Mesendoderm (in vitro differentiated cells): ENCODE measurements at regions not wholly inside any gene's neighbourhood (a gene's known extent, or its start where the extent isn't known, plus 50 kb on each side); places are given as distances from the start of the nearest gene placed in this dataset.

ENCODE experiments used
- DNase-seq: peaks from one replicate; pipeline ENCODE4 v3.0.0; 2013
- H2AK5ac ChIP-seq: 2 replicates; pipeline ENCODE4 v1.6.1; 2013; ENCODE audit warnings: low read length, inconsistent platforms
- H2BK120ac ChIP-seq: 2 replicates; pipeline ENCODE4 v1.6.1; 2013; ENCODE audit warnings: low read depth, mild to moderate bottlenecking, low read length, moderate library complexity, mixed read lengths
- H2BK15ac ChIP-seq: replicated peaks from 2 replicates; pipeline ENCODE4 v1.6.1; 2013; ENCODE audit warnings: low read depth, mild to moderate bottlenecking, moderate library complexity
- H2BK5ac ChIP-seq: 2 replicates; pipeline ENCODE4 v1.6.1; 2013; ENCODE audit warnings: low read length, inconsistent platforms
- H3K18ac ChIP-seq: 2 replicates; pipeline ENCODE4 v1.6.1; 2013; ENCODE audit warnings: mild to moderate bottlenecking, low read length, mixed read lengths
- H3K23ac ChIP-seq: one replicate; pipeline ENCODE4 v1.6.1; 2013; ENCODE audit warnings: low read length
- H3K27ac ChIP-seq: 2 replicates; pipeline ENCODE4 v1.5.1; 2013; ENCODE audit warnings: low read depth, mild to moderate bottlenecking, inconsistent platforms, low read length, moderate library complexity
- H3K27me3 ChIP-seq: 2 replicates; pipeline ENCODE4 v1.6.1; 2013; ENCODE audit warnings: low read length, control low read depth, mild to moderate bottlenecking, inconsistent platforms; ENCODE audit not compliant: insufficient read depth, poor library complexity
- H3K36me3 ChIP-seq: 2 replicates; pipeline ENCODE4 v1.6.1; 2013; ENCODE audit warnings: low read length, inconsistent platforms; ENCODE audit not compliant: control insufficient read depth, insufficient read depth
- H3K4ac ChIP-seq: one replicate; pipeline ENCODE4 v1.6.1; 2013; ENCODE audit warnings: low read depth, mild to moderate bottlenecking, low read length, moderate library complexity
- H3K4me1 ChIP-seq: 2 replicates; pipeline ENCODE4 v1.6.1; 2013; ENCODE audit warnings: low read depth, low read length, inconsistent platforms; ENCODE audit not compliant: control insufficient read depth
- H3K4me2 ChIP-seq: 2 replicates; pipeline ENCODE4 v1.6.1; 2013; ENCODE audit warnings: low read length
- H3K4me3 ChIP-seq: 2 replicates; pipeline ENCODE4 v1.5.1; 2013; ENCODE audit warnings: mild to moderate bottlenecking, low read length
- H3K56ac ChIP-seq: one replicate; pipeline ENCODE4 v1.6.1; 2013; ENCODE audit warnings: low read length
- H3K79me1 ChIP-seq: 2 replicates; pipeline ENCODE4 v1.6.1; 2013; ENCODE audit warnings: low read length, inconsistent platforms
- H3K79me2 ChIP-seq: 2 replicates; pipeline ENCODE4 v1.6.1; 2013; ENCODE audit warnings: mild to moderate bottlenecking, low read length; ENCODE audit not compliant: control insufficient read depth, insufficient read depth
- H3K9ac ChIP-seq: 2 replicates; pipeline ENCODE4 v1.6.1; 2013; ENCODE audit warnings: low read length, inconsistent platforms
- H4K5ac ChIP-seq: one replicate; pipeline ENCODE4 v1.6.1; 2013; ENCODE audit warnings: low read length
- H4K8ac ChIP-seq: one replicate; pipeline ENCODE4 v1.6.1; 2013; ENCODE audit warnings: low read depth, mild to moderate bottlenecking, control low read depth, low read length, moderate library complexity
- WGBS: extraction: QIAGEN DNeasy Blood & Tissue Kit; methylation state at CpG from one replicate; pipeline ENCODE4 v1.1.7; 2013; ENCODE audit warnings: low lambda C conversion rate, missing lambda C conversion rate; ENCODE audit not compliant: insufficient coverage; ENCODE audit errors: extremely low coverage; 5-methylcytosine and 5-hydroxymethylcytosine counted together

DNA sequence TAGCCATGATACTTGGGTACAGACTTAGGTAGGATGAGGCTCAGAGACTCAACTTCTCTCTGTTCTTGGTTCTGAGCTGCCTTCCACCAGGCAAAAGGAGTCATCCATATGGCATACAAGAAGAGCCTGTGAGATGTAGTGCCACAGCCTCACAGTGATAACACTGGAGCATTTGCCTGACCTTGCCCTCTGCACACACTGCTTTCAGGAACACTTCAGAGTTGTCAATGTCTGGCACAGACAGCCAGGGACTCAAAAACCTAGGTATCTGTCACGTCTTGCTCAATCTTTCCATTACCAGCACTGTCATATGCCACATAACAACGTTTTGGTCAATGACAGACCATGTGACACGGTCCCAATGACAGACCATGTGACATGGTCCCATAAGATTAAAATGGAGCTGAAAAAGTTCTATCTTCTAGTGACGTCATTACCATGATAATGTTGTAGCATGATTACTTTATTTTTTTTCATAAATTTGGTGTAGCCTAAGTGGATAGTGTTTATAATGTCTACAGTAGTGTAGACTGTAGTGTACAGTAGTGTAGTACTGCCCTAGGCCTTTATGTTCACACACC is 199.9 kb upstream of the CTTNBP2NL start:
- Histone ChIP-seq H3K18ac (no peak overlapping the region), H3K79me1 (no peaks in the 10 kb centered on the region), H3K9ac (no peak overlapping the region), H4K8ac (no peak overlapping the region), H3K27ac (no peak overlapping the region), H3K4ac (no peak overlapping the region), H4K5ac (no peak overlapping the region), H3K23ac (no peak overlapping the region), H2BK15ac (no peak overlapping the region), H3K27me3 (no peaks in the 10 kb centered on the region), H3K4me2 (no peak overlapping the region), H3K79me2 (no peaks in the 10 kb centered on the region), H2BK120ac (no peak overlapping the region), H3K4me1 (no peaks in the 10 kb centered on the region), H2AK5ac (no peak overlapping the region), H2BK5ac (no peak overlapping the region), H3K4me3 (no peak overlapping the region), H3K56ac (no peak overlapping the region), H3K36me3 (no peaks in the 10 kb centered on the region)
- DNase-seq: no peak
- no CpG with 5 or more reads among the region's 4 CpGs for WGBS

DNA sequence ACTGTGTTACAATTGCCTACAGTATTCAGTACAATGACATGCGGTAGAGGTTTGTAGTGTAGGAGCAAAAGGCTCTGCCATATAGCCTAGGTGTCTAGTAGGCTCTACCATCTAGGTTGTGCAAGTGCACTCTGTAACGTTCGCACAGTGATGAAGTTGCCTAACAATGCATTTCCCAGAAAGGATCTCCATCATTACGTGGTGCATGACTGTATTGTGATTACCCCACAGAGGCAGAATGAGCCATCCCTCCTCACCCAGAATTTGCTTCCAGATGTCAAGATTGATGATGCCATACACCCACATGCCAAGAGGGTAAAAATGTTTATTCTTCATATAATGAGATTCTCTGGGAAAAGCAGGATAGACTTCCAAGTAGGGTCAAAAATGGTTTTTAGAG is 199.3 kb upstream of the CTTNBP2NL start:
- Histone ChIP-seq H3K9ac (no peak overlapping the region), H3K4ac (no peak overlapping the region), H3K36me3 (no peaks in the 10 kb centered on the region), H3K79me2 (no peaks in the 10 kb centered on the region), H2AK5ac (no peak overlapping the region), H3K4me3 (no peak overlapping the region), H4K8ac (no peak overlapping the region), H3K27ac (no peak overlapping the region), H3K23ac (no peak overlapping the region), H2BK5ac (no peak overlapping the region), H2BK120ac (no peak overlapping the region), H3K18ac (no peak overlapping the region), H4K5ac (no peak overlapping the region), H3K79me1 (no peaks in the 10 kb centered on the region), H2BK15ac (no peak overlapping the region), H3K56ac (no peak overlapping the region), H3K27me3 (no peaks in the 10 kb centered on the region), H3K4me1 (no peaks in the 10 kb centered on the region), H3K4me2 (no peak overlapping the region)
- no CpG with 5 or more reads among the region's 4 CpGs for WGBS
- no peak for DNase-seq

DNA sequence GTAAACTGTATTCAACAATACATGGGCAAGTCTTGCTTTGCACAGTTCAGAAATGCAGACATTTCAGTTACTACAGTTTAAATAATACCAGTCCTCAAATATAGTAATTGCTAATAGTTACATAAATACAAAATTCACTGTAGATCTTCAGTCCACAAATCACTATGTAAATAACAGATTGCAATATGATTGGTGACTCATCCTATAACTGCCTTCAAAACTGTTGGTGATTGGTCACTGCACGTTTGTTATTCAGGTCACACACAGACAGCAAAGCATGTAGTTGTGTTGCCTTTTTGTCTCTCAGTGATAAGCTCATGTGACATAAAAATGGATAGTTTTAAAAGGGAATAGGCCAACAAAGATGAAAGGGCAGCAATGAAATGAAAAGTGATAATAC is 186.5 kb upstream of the CTTNBP2NL start:
- H4K8ac ChIP-seq: no peak overlapping the region

DNA sequence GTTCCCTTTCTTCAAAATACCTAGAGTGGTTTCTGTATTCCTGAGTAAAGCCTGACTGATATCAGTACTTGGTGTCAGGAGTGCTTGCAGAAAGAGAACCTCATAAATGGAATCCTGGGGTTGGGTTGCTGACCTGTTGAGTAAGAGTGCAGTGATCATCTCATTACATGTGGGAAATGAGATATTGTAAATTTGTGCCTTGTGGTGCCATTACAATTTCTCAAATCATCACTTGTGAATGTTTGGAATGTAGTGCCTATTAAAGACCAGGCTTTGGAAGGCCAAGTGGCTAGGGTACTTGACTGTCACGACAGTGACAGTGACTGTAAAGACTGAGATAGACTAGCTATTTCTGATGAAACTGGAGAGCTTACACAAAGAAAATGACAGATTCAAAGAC is 176.7 kb upstream of the CTTNBP2NL start:
- no peak overlapping the region for H2BK5ac ChIP-seq
- H3K4ac ChIP-seq: no peak overlapping the region
- no peak overlapping the region for H3K18ac ChIP-seq
- H3K9ac ChIP-seq: no peak overlapping the region
- no peak overlapping the region for H2AK5ac ChIP-seq
- WGBS: no CpG with 5 or more reads among the region's 1 CpG
- no peak overlapping the region for H3K4me2 ChIP-seq
- no peaks in the 10 kb centered on the region for H3K79me2 ChIP-seq
- no peak overlapping the region for H2BK120ac ChIP-seq
- H3K27ac ChIP-seq: no peak overlapping the region
- no peaks in the 10 kb centered on the region for H3K36me3 ChIP-seq
- H4K5ac ChIP-seq: no peak overlapping the region
- H3K4me3 ChIP-seq: no peak overlapping the region
- no peak overlapping the region for H4K8ac ChIP-seq
- peak; percentile 18 for DNase-seq
- H3K56ac ChIP-seq: no peak overlapping the region
- no peak overlapping the region for H2BK15ac ChIP-seq
- H3K79me1 ChIP-seq: no peaks in the 10 kb centered on the region
- no peaks in the 10 kb centered on the region for H3K27me3 ChIP-seq
- no peak overlapping the region for H3K23ac ChIP-seq
- no peaks in the 10 kb centered on the region for H3K4me1 ChIP-seq

More for the DNA sequence above, 186.5 kb upstream of the CTTNBP2NL start:
- H2BK15ac ChIP-seq: no peak overlapping the region
- no peak overlapping the region for H3K23ac ChIP-seq
- no peaks in the 10 kb centered on the region for H3K4me1 ChIP-seq
- no peaks in the 10 kb centered on the region for H3K36me3 ChIP-seq
- H2BK120ac ChIP-seq: no peak overlapping the region
- no CpG with 5 or more reads among the region's 1 CpG for WGBS
- H3K4me2 ChIP-seq: no peak overlapping the region
- no peaks in the 10 kb centered on the region for H3K27me3 ChIP-seq
- H2AK5ac ChIP-seq: no peak overlapping the region
- H2BK5ac ChIP-seq: no peak overlapping the region
- H3K56ac ChIP-seq: no peak overlapping the region
- H3K79me1 ChIP-seq: no peaks in the 10 kb centered on the region
- H3K4me3 ChIP-seq: no peak overlapping the region
- no peak overlapping the region for H3K27ac ChIP-seq
- H4K5ac ChIP-seq: no peak overlapping the region
- H3K18ac ChIP-seq: no peak overlapping the region
- no peak for DNase-seq
- H3K79me2 ChIP-seq: no peaks in the 10 kb centered on the region
- H3K4ac ChIP-seq: no peak overlapping the region
- H3K9ac ChIP-seq: no peak overlapping the region

DNA sequence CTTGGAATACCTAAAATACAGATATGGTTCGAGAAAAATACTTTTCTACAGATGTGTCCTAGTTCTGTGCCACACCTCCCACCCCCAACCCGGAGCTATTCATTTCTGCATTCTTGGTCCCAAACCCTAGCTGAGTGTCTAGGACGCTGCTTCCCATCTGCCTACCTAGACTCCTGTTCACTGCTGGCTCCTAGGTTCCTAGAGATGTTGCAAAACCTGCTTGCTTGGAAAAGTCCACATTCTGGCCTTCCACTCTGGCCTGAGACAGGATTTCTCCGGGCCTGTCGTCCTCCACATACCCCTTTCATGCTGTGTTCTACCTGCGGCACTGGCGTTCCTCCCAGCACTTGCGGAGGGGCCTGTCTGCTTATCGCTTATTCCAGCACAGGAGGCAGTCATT is 165.8 kb upstream of the CTTNBP2NL start:
- Histone ChIP-seq H3K56ac (no peak overlapping the region), H4K8ac (no peak overlapping the region), H3K36me3 (no peaks in the 10 kb centered on the region), H4K5ac (no peak overlapping the region), H2BK5ac (no peak overlapping the region), H2BK15ac (no peak overlapping the region), H3K27me3 (no peaks in the 10 kb centered on the region), H3K4me2 (no peak overlapping the region), H2AK5ac (no peak overlapping the region), H3K4me3 (no peak overlapping the region), H3K4me1 (no peaks in the 10 kb centered on the region), H3K79me2 (no peaks in the 10 kb centered on the region), H2BK120ac (no peak overlapping the region), H3K79me1 (no peaks in the 10 kb centered on the region), H3K18ac (no peak overlapping the region), H3K9ac (no peak overlapping the region), H3K4ac (no peak overlapping the region), H3K23ac (no peak overlapping the region), H3K27ac (no peak overlapping the region)
- WGBS: no CpG with 5 or more reads among the region's 9 CpGs
- DNase-seq: no peak

DNA sequence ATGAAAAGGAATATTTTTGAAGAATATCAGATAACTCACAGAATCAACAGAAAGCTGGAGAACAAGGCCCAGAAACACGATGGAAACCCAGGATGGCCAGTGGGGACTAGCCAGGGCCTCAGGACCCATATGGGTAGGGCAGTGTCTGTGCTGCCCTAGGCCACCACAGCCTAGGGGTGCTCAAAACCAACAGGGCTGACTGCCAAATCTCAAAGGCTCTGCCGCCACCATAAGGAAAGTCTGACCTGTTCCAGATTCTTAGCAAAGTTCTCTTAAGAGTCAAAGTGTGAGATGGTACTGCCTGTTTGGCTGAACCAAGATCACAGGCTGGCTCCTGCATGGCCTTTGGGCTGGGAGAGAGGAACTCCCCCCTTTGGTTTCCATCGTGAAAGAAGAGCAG is 164.7 kb upstream of the CTTNBP2NL start:
- Histone ChIP-seq H2BK120ac (no peak overlapping the region), H3K4me3 (no peak overlapping the region), H2AK5ac (no peak overlapping the region), H3K4me1 (no peaks in the 10 kb centered on the region), H3K56ac (no peak overlapping the region), H4K8ac (no peak overlapping the region), H2BK5ac (no peak overlapping the region), H3K4me2 (no peak overlapping the region), H3K23ac (no peak overlapping the region), H3K27me3 (no peaks in the 10 kb centered on the region), H2BK15ac (no peak overlapping the region), H3K27ac (no peak overlapping the region), H3K18ac (no peak overlapping the region), H4K5ac (no peak overlapping the region), H3K4ac (no peak overlapping the region), H3K79me1 (no peaks in the 10 kb centered on the region), H3K79me2 (no peaks in the 10 kb centered on the region), H3K36me3 (no peaks in the 10 kb centered on the region), H3K9ac (no peak overlapping the region)
- WGBS: no CpG with 5 or more reads among the region's 3 CpGs
- no peak for DNase-seq
